GM12878 (cell line): ENCODE measurements at regions not wholly inside any gene's neighbourhood (a gene's known extent, or its start where the extent isn't known, plus 50 kb on each side); places are given as distances from the start of the nearest gene placed in this dataset.

ENCODE experiments used
- ATAC-seq: fragments of 200-7000 bp; cut with Tn5 transposase; 3 replicates; pipeline ENCODE4 v1.9.1; 2020; ENCODE audit warnings: mild to moderate bottlenecking, moderate library complexity
- BruUV-seq: library from RNA; stranded (reverse); fragments of 400-500 nt; replicated peaks from 2 replicates; lab custom pipeline; 2021; lab: Mats Ljungman, UMichigan
- CTCF ChIA-PET: fragments of 300-600 bp; sonication (Branson Sonifier 250); formaldehyde crosslinking; extraction: SDS; loops from one replicate; lab custom pipeline; 2021; ENCODE audit warnings: inconsistent platforms; lab: Yijun Ruan, JAX
- POLR2A ChIA-PET: fragments of 350-600 bp; formaldehyde crosslinking; extraction: SDS; loops from one replicate; lab custom pipeline; 2021; ENCODE audit warnings: inconsistent platforms; lab: Charles Lee
- RAD21 ChIA-PET: fragments of 300-600 bp; sonication (Branson Sonifier 250); formaldehyde crosslinking; loops from one replicate; lab custom pipeline; 2023; ENCODE audit warnings: antibody characterized with exemption; ENCODE audit not compliant: unreplicated experiment; lab: Charles Lee
- SMC1A ChIA-PET: fragments of 300-600 bp; sonication (Branson Sonifier 250); formaldehyde crosslinking; loops from one replicate; lab custom pipeline; 2023; ENCODE audit not compliant: unreplicated experiment, uncharacterized antibody; lab: Charles Lee
- DNase-seq: peaks from one replicate; pipeline ENCODE4 v3.0.0-alpha.2; 2011; ENCODE audit warnings: low read depth, low spot score
- FAIRE-seq: peaks from 3 replicates; lab custom pipeline; 2011; peaks lifted over from hg19 to GRCh38; lab: Jason Lieb, UNC
- H2AFZ ChIP-seq: 2 replicates; pipeline ENCODE4 v1.6.0; 2011; ENCODE audit warnings: low read depth, low read length, control low read depth; ENCODE audit not compliant: control insufficient read depth
- H3K27ac ChIP-seq: 2 replicates; pipeline ENCODE4 v1.5.1; 2011; ENCODE audit warnings: control low read depth; ENCODE audit not compliant: control insufficient read depth, insufficient read depth
- H3K27me3 ChIP-seq, 2 experiments: replicated peaks in 1 of 2; 2 replicates each; pipeline versions ENCODE4 v1.6.0 to v1.6.1; 2011; ENCODE audit warnings: low read length in 1 of 2; ENCODE audit not compliant: control insufficient read depth in 2 of 2, insufficient read depth in 2 of 2
- H3K36me3 ChIP-seq, 2 experiments: 2 replicates each; pipeline ENCODE4 v1.5.1; 2011; ENCODE audit warnings: low read length in 1 of 2; ENCODE audit not compliant: control insufficient read depth in 2 of 2, insufficient read depth in 2 of 2
- H3K4me1 ChIP-seq: 2 replicates; pipeline ENCODE4 v1.6.1; 2011; ENCODE audit warnings: mild to moderate bottlenecking, low read length, moderate library complexity, mixed read lengths; ENCODE audit not compliant: control insufficient read depth, insufficient read depth
- H3K4me2 ChIP-seq: 2 replicates; pipeline ENCODE4 v1.6.0; 2011; ENCODE audit warnings: control low read depth; ENCODE audit not compliant: control insufficient read depth, insufficient read depth
- H3K4me3 ChIP-seq: fragments of 200-600 bp; sonication (generic); 2 replicates; pipeline ENCODE4 v1.5.1; 2016
- H3K79me2 ChIP-seq: 2 replicates; pipeline ENCODE4 v1.6.0; 2011; ENCODE audit warnings: low read length; ENCODE audit not compliant: control insufficient read depth, insufficient read depth
- H3K9ac ChIP-seq: 2 replicates; pipeline ENCODE4 v1.8.0; 2011; ENCODE audit warnings: low read length, control low read depth, mixed read lengths; ENCODE audit not compliant: control insufficient read depth, insufficient read depth
- H3K9me3 ChIP-seq: replicated peaks from 3 replicates; pipeline ENCODE4 v1.5.1; 2011; ENCODE audit warnings: mild to moderate bottlenecking, low read length; ENCODE audit not compliant: control insufficient read depth, insufficient read depth
- H4K20me1 ChIP-seq: 2 replicates; pipeline ENCODE4 v1.6.0; 2011; ENCODE audit not compliant: control insufficient read depth, insufficient read depth
- CBFB ChIP-seq: IDR thresholded peaks from 2 replicates; pipeline ENCODE4 v1.6.1; 2016; ENCODE audit warnings: antibody characterized with exemption, low read depth
- CHD1 ChIP-seq: IDR thresholded peaks from 2 replicates; pipeline ENCODE4 v1.6.1; 2012; ENCODE audit warnings: low read depth, low read length, improper control_type of control experiment
- CREB1 ChIP-seq: IDR thresholded peaks from 2 replicates; pipeline ENCODE4 v1.6.1; 2012; ENCODE audit warnings: low read depth, mild to moderate bottlenecking, inconsistent platforms
- FOXK2 ChIP-seq: fragments of 450-650 bp; IDR thresholded peaks from 2 replicates; pipeline ENCODE4 v1.6.1; 2017; ENCODE audit warnings: mild to moderate bottlenecking, moderate library complexity
- MYB ChIP-seq: fragments of 150-350 bp; IDR thresholded peaks from 2 replicates; pipeline ENCODE4 v1.6.1; 2014; ENCODE audit warnings: mild to moderate bottlenecking, low read depth, low read length, borderline replicate concordance
- NR2C2 ChIP-seq: IDR thresholded peaks from 2 replicates; pipeline ENCODE4 v1.6.1; 2011; ENCODE audit warnings: borderline replicate concordance, low read depth; ENCODE audit not compliant: control insufficient read depth, insufficient read length
- NR2F1 ChIP-seq: fragments of 450-650 bp; conservative IDR thresholded peaks from 2 replicates; pipeline ENCODE4 v1.6.1; 2017; ENCODE audit warnings: mild to moderate bottlenecking
- PAX5 ChIP-seq: IDR thresholded peaks from 2 replicates; pipeline ENCODE4 v1.6.1; 2011; ENCODE audit warnings: low read depth, low read length, borderline replicate concordance
- RFX5 ChIP-seq: IDR thresholded peaks from 2 replicates; pipeline ENCODE4 v1.6.1; 2011; ENCODE audit warnings: low read depth, low read length, improper control_type of control experiment
- SMAD5 ChIP-seq: IDR thresholded peaks from 2 replicates; pipeline ENCODE4 v1.6.1; 2016; ENCODE audit warnings: antibody characterized with exemption, low read depth
- SUZ12 ChIP-seq: fragments of 200-600 bp; sonication (generic); IDR thresholded peaks from one replicate; pipeline ENCODE4 v1.6.1; 2018; ENCODE audit warnings: antibody characterized with exemption, mild to moderate bottlenecking; ENCODE audit not compliant: unreplicated experiment
- TAF1 ChIP-seq: IDR thresholded peaks from 2 replicates; pipeline ENCODE4 v1.6.1; 2011; ENCODE audit warnings: mild to moderate bottlenecking, low read depth, low read length, borderline replicate concordance
- TCF12 ChIP-seq: IDR thresholded peaks from 2 replicates; pipeline ENCODE4 v1.6.1; 2011; ENCODE audit warnings: low read depth, mild to moderate bottlenecking, low read length
- ZNF622 ChIP-seq: fragments of 450-650 bp; IDR thresholded peaks from 2 replicates; pipeline ENCODE4 v1.6.1; 2017; ENCODE audit warnings: mild to moderate bottlenecking, inconsistent platforms
- WGBS: methylation state at CpG from one replicate; pipeline ENCODE4 v1.1.6; 2016; ENCODE audit warnings: low lambda C conversion rate; ENCODE audit not compliant: insufficient replicate concordance, insufficient coverage; ENCODE audit errors: missing lambda C conversion rate; 5-methylcytosine and 5-hydroxymethylcytosine counted together
- in situ Hi-C: fragments of 300-500 bp; cut with MboI; formaldehyde crosslinking; loops from 9 replicates; pipeline ENCODE4 v1.14.3; 2018; ENCODE audit warnings: mixed read lengths
- intact Hi-C: fragments of 100-400 bp; cut with micrococcal nuclease; formaldehyde crosslinking; loops from one replicate; pipeline ENCODE4 v1.14.2; 2022; ENCODE audit not compliant: unreplicated experiment
- TF ChIP-seq, protein P1 (sequence below): fragments of 150-350 bp; IDR thresholded peaks from 2 replicates; pipeline ENCODE4 v1.6.1; 2014; ENCODE audit warnings: mild to moderate bottlenecking, low read depth, low read length
- TF ChIP-seq, protein P2 (sequence below): IDR thresholded peaks from 2 replicates; pipeline ENCODE4 v1.6.1; 2012; ENCODE audit warnings: low read depth, low read length, improper control_type of control experiment

DNA sequence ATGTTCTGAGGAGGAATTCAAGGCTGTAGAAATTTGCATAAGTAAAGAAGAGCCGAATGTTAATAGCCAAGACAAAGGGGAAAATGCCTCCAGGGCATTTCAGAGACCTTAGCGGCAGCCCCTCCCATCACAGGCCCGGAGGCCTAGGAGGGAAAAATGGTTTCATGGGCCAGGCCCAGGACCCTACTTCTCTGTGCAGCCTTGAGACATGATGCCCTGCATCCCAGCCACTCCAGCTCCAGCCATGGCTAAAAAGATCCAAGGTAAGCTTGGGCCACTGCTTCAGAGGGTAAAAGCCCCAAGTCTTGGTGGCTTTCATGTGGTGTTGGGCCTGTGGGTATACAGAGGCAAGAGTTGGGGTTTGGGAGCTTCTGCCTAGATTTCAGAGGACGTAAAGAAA, 225.7 kb downstream of the ARHGAP12 start:
- ChIA-PET SMC1A (no interaction called here), RAD21 (no interaction called here), POLR2A (no interaction called here), CTCF (interaction anchor here (0.6 kb wide), 1 partner anchor 1205 kb away, joined by 3 read pairs; no protein-coding TSS in a partner anchor)
- BruUV-seq = no TSS peak
- FAIRE-seq (no peak), ATAC-seq (no peak), DNase-seq (no peak)
- no peaks in the 10 kb centered on the region; a peak in 1 of 4 replicates for H3K36me3 ChIP-seq
- H3K4me2 ChIP-seq = no peak overlapping the region
- intact Hi-C loops = loop anchor here (10.0 kb wide), 1 partner anchor 968 kb away; no protein-coding TSS in a partner anchor
- peaks cover 10% of the 10 kb centered on the region for H3K9me3 ChIP-seq
- no peak overlapping the region for H3K9ac ChIP-seq
- no peaks in the 10 kb centered on the region for H3K27me3 ChIP-seq
- H4K20me1 ChIP-seq = no peaks in the 10 kb centered on the region
- no peak overlapping the region for H3K4me3 ChIP-seq
- no peak overlapping the region for H2AFZ ChIP-seq
- no peak overlapping the region for H3K27ac ChIP-seq
- WGBS = 48% methylated on average over 4 of the region's 4 CpGs
- in situ Hi-C loops = no loop called here
- TF ChIP-seq FOXK2 (no peak), NR2F1 (no peak), ZNF622 (no peak), NR2C2 (no peak), CHD1 (no peak), CBFB (no peak), RFX5 (no peak), PAX5 (no peak), CREB1 (no peak), TAF1 (no peak), MYB (no peak), SMAD5 (no peak), SUZ12 (no peak), TCF12 (no peak)
- TF ChIP-seq, protein P1, sequence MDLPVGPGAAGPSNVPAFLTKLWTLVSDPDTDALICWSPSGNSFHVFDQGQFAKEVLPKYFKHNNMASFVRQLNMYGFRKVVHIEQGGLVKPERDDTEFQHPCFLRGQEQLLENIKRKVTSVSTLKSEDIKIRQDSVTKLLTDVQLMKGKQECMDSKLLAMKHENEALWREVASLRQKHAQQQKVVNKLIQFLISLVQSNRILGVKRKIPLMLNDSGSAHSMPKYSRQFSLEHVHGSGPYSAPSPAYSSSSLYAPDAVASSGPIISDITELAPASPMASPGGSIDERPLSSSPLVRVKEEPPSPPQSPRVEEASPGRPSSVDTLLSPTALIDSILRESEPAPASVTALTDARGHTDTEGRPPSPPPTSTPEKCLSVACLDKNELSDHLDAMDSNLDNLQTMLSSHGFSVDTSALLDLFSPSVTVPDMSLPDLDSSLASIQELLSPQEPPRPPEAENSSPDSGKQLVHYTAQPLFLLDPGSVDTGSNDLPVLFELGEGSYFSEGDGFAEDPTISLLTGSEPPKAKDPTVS = no peak
- TF ChIP-seq, protein P2, sequence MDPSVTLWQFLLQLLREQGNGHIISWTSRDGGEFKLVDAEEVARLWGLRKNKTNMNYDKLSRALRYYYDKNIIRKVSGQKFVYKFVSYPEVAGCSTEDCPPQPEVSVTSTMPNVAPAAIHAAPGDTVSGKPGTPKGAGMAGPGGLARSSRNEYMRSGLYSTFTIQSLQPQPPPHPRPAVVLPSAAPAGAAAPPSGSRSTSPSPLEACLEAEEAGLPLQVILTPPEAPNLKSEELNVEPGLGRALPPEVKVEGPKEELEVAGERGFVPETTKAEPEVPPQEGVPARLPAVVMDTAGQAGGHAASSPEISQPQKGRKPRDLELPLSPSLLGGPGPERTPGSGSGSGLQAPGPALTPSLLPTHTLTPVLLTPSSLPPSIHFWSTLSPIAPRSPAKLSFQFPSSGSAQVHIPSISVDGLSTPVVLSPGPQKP = no peak
- TF ChIP-seq, all 136 proteins: peak for 0
- peaks cover 2% of the 10 kb centered on the region for H3K79me2 ChIP-seq
- H3K4me1 ChIP-seq = peaks cover 27% of the 10 kb centered on the region
